OCI-LY1 (cell line): ENCODE measurements at regions not wholly inside any gene's neighbourhood (a gene's known extent, or its start where the extent isn't known, plus 50 kb on each side); places are given as distances from the start of the nearest gene placed in this dataset.

Experiments
- CTCF ChIP-seq: fragments of 200-600 bp; sonication (generic), shearing (Covaris generic); IDR thresholded peaks from 2 replicates; pipeline ENCODE4 v1.5.1; 2017; ENCODE audit warnings: mild to moderate bottlenecking, antibody characterized with exemption, low read length, moderate library complexity, mixed read lengths
- EZH2 ChIP-seq: fragments of 200-600 bp; sonication (generic), shearing (Covaris generic); IDR thresholded peaks from 2 replicates; pipeline ENCODE4 v1.8.0; 2017; ENCODE audit warnings: borderline replicate concordance, mixed run types, mild to moderate bottlenecking, antibody characterized with exemption, low read length, moderate library complexity, mixed read lengths

DNA sequence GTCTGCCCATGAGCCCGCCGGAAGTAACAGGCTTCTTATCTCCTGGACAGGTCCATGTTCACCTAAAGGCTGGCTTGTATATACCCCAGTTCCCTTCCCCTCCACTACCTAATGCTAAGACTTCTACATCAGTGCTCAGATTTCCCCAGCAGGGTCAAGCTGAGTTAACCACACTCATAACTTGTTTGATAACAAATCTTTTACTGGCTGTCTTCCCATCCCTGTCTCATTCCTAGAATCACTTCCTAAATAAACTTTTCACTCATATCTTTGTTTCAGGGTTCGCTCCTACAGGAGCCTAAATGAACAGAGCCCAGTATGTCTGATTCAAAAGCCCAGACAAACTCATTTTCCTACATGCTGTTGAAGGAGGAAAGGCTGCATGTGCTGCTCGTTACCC is 94.0 kb upstream of the SOX11 start:
- TF ChIP-seq CTCF = no peak
- TF ChIP-seq EZH2 = no peak
